ENCODE measurements at regions not wholly inside any gene's neighbourhood (a gene's known extent, or its start where the extent isn't known, plus 50 kb on each side); places are given as distances from the start of the nearest gene placed in this dataset.

- Mint-ChIP-seq H3K9me3 (peaks cover 2% of the 10 kb centered on the region), H3K4me1 (no peaks in the 10 kb centered on the region), H3K27ac (ENCODE audit: unreplicated experiment) (no peak overlapping the region), H3K27me3 (ENCODE audit: low read depth) (no peaks in the 10 kb centered on the region), H3K36me3 (ENCODE audit: low read depth) (no peaks in the 10 kb centered on the region), H3K4me3 (no peak overlapping the region)
- no peak for TF ChIP-seq CTCF (conservative IDR thresholded peaks at IDR 0.05)
- no peak for DNase-seq (ENCODE audit: low read depth, low spot score)
Observed at GRCh38 chr4:27894951-27895350, 1034.3 kb downstream of the STIM2 start.

DNA sequence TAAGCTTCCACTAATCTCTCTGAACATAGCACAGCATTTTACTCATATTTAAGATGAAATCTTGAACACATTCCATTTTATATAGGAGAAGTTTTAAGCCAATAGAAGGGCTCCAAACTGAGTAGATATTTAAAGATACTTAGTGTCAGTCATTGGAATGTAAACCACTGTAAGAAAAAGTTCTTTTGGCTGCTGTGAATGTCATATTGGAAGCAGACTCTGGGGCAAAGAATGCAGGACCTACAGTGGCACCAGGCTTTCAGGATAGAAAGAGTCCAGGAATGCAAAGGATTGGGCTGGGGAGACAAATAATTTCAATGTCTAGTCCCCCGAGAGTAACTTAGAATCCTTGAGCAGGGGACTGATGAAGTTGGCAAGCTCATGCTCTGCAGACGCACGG is 1047.7 kb downstream of the STIM2 start:
- no peak for DNase-seq (ENCODE audit: low read depth, low spot score)
- H3K4me1 Mint-ChIP-seq = no peaks in the 10 kb centered on the region
- no peak for TF ChIP-seq CTCF (conservative IDR thresholded peaks at IDR 0.05)
- H3K27ac Mint-ChIP-seq (ENCODE audit: unreplicated experiment) = no peak overlapping the region
- no peak overlapping the region for H3K4me3 Mint-ChIP-seq
- peaks cover 3% of the 10 kb centered on the region for H3K9me3 Mint-ChIP-seq
- H3K27me3 Mint-ChIP-seq (ENCODE audit: low read depth) = no peaks in the 10 kb centered on the region
- no peaks in the 10 kb centered on the region for H3K36me3 Mint-ChIP-seq (ENCODE audit: low read depth)

DNA sequence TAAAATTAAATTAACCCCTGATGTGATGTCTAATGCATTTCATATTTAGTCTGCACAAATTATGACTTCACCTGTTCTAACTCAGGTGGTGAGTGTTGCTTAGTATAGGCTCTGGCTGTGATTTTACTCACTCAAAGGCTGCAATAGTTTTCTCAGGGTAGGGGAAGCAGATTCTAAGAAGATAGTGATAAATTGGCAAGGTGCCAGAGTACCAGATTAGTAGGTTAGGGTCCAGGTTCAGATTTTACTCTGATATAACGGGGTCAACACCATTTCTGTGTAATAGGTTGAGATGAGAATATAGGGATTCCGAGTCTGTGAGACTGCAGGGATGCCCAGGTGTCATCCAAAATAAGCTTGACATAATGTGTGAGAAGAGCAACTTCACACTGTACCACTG is 1049.6 kb downstream of the STIM2 start:
- Mint-ChIP-seq H3K27ac (ENCODE audit: unreplicated experiment) (no peak overlapping the region), H3K4me3 (no peak overlapping the region), H3K27me3 (ENCODE audit: low read depth) (no peaks in the 10 kb centered on the region), H3K36me3 (ENCODE audit: low read depth) (peaks cover 3% of the 10 kb centered on the region), H3K9me3 (peaks cover 5% of the 10 kb centered on the region), H3K4me1 (peaks cover 2% of the 10 kb centered on the region)
- DNase-seq (ENCODE audit: low read depth, low spot score) = no peak
- TF ChIP-seq CTCF (conservative IDR thresholded peaks at IDR 0.05) = no peak

GRCh38 chr4:27911047-27911446 is 1050.4 kb downstream of the STIM2 start:
- Mint-ChIP-seq H3K4me1 (peaks cover 9% of the 10 kb centered on the region), H3K27me3 (ENCODE audit: low read depth) (no peaks in the 10 kb centered on the region), H3K27ac (ENCODE audit: unreplicated experiment) (no peak overlapping the region), H3K9me3 (peaks cover 5% of the 10 kb centered on the region), H3K36me3 (ENCODE audit: low read depth) (peaks cover 3% of the 10 kb centered on the region), H3K4me3 (no peak overlapping the region)
- DNase-seq (ENCODE audit: low read depth, low spot score) = no peak
- TF ChIP-seq CTCF (conservative IDR thresholded peaks at IDR 0.05) = no peak

DNA sequence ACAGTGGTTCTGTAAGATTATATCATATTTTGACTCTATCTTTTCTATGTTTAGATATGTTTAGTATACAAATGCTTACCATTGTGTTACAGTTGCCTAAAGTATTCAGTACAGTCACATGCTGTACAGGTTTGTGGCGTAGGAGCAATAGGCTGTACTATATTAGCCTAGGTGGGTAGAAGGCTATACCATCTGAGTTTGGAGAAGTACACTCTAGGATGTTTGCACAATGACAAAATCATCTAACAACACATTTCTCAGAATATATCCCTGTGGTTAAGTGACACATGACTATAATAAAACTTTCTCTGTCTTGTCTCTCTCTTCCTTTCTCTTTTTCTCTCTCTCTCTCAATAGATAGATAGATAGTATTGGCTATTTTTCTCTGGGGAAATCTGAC is 1053.1 kb downstream of the STIM2 start:
- DNase-seq (ENCODE audit: low read depth, low spot score) = no peak
- Mint-ChIP-seq H3K4me3 (no peak overlapping the region), H3K27me3 (ENCODE audit: low read depth) (no peaks in the 10 kb centered on the region), H3K27ac (ENCODE audit: unreplicated experiment) (no peak overlapping the region), H3K9me3 (peaks cover 5% of the 10 kb centered on the region), H3K36me3 (ENCODE audit: low read depth) (peaks cover 3% of the 10 kb centered on the region), H3K4me1 (peaks cover 33% of the 10 kb centered on the region)
- TF ChIP-seq CTCF (conservative IDR thresholded peaks at IDR 0.05) = no peak

DNA sequence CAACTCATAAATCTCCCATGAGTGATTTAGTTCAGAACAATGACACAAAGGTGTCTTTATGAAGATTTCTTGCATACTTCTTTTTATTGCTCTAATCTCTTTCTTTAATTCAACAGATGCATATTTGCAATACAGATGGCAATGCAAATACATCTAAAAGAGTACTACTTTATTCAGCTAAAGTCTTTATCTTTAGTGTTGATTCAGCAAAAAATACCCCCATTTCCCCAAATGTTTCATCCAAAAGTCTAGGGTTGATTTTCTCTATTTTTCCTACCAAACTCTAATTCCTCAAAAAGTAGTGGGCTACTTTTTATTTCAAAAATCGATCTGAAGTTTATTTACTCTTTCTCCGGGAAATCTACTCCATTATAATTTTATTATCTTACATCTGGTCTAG is 1055.2 kb downstream of the STIM2 start:
- no peak overlapping the region for H3K4me3 Mint-ChIP-seq
- peaks cover 43% of the 10 kb centered on the region for H3K4me1 Mint-ChIP-seq
- peaks cover 5% of the 10 kb centered on the region for H3K9me3 Mint-ChIP-seq
- no peak overlapping the region for H3K27ac Mint-ChIP-seq (ENCODE audit: unreplicated experiment)
- H3K27me3 Mint-ChIP-seq (ENCODE audit: low read depth) = no peaks in the 10 kb centered on the region
- no peak for TF ChIP-seq CTCF (conservative IDR thresholded peaks at IDR 0.05)
- peaks cover 3% of the 10 kb centered on the region for H3K36me3 Mint-ChIP-seq (ENCODE audit: low read depth)
- no peak for DNase-seq (ENCODE audit: low read depth, low spot score)

Measured in neural crest cell (in vitro differentiated cells).